Esophagus muscularis mucosa (tissue), 4 donors: ENCODE measurements at regions not wholly inside any gene's neighbourhood (a gene's known extent, or its start where the extent isn't known, plus 50 kb on each side); places are given as distances from the start of the nearest gene placed in this dataset.

Experiments
- DNase-seq: peaks from one replicate; pipeline ENCODE4 v3.0.0-alpha.2; 2017; ENCODE audit errors: extremely low spot score
- H3K27ac ChIP-seq, 4 donors: fragments of 200-600 bp; sonication (generic); replicated peaks in 1 of 4; 1 replicate in 3 of 4; 2 replicates in 1 of 4; pipeline ENCODE4 v1.5.1; 2016 to 2019; ENCODE audit warnings: mild to moderate bottlenecking in 1 of 4
- H3K27me3 ChIP-seq, 4 donors: fragments of 200-600 bp; sonication (generic); one replicate each; pipeline versions ENCODE4 v1.5.1 to v1.6.0; 2016 to 2019
- H3K36me3 ChIP-seq, 4 donors: fragments of 200-600 bp; sonication (generic); one replicate each; pipeline ENCODE4 v1.5.1; 2016 to 2019
- H3K4me1 ChIP-seq, 4 donors: fragments of 200-600 bp; sonication (generic); one replicate each; pipeline ENCODE4 v1.5.1; 2016 to 2019
- H3K4me3 ChIP-seq, 4 donors: fragments of 200-600 bp; sonication (generic); 1 replicate in 2 of 4; 2 replicates in 2 of 4; pipeline ENCODE4 v1.5.1; 2016 to 2019; ENCODE audit warnings: mild to moderate bottlenecking in 4 of 4, moderate library complexity in 1 of 4
- H3K9me3 ChIP-seq, 4 donors: fragments of 200-600 bp; sonication (generic); 1 replicate in 3 of 4; 2 replicates in 1 of 4; pipeline ENCODE4 v1.5.1; 2016 to 2019
- EP300 ChIP-seq: sonication (generic); formaldehyde crosslinking; IDR thresholded peaks from one replicate; pipeline ENCODE4 v1.6.1; 2017; ENCODE audit warnings: antibody characterized with exemption
- POLR2A ChIP-seq: fragments of 450-650 bp; IDR thresholded peaks from one replicate; pipeline ENCODE4 v1.6.1; 2017; ENCODE audit warnings: antibody characterized with exemption, moderate library complexity, mild to moderate bottlenecking, low read depth
- POLR2AphosphoS5 ChIP-seq, 2 donors: sonication (generic); formaldehyde crosslinking; IDR thresholded peaks; one replicate each; pipeline ENCODE4 v1.6.1; 2017; ENCODE audit warnings: antibody characterized with exemption in 2 of 2
- WGBS: methylation state at CpG from one replicate; pipeline ENCODE4 v1.1.5; 2018; 5-methylcytosine and 5-hydroxymethylcytosine counted together
- intact Hi-C: fragments of 100-400 bp; cut with DNase I; formaldehyde crosslinking; loops from one replicate; pipeline ENCODE4 v1.15.1; 2023
- TF ChIP-seq, protein P1 (sequence below), 3 experiments: fragments of 200-600 bp in 2 of 3; fragments of 450-650 bp in 1 of 3; sonication (generic) in 2 of 3; IDR thresholded peaks; one replicate each; pipeline ENCODE4 v1.5.1; 2017 to 2019; ENCODE audit warnings: antibody characterized with exemption in 3 of 3, mild to moderate bottlenecking in 2 of 3, moderate library complexity in 1 of 3

DNA sequence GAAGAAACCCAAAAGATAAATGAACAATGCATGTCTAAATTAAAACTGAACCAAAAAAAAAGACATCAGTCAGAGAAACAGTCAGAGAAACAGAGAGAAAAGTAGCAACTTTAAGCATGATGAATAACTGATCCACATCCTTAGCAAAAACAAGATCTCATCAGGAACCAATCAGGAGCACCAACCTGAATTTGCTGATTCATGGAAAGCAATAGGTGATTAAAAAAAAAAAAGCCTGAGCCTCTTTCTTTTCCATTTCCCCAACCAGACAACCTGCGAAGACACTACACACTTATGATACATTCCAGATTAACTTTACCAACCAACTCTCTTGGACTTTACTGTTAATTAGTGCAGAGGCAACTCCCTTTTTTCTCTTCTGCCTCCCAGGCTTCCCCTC is 112.7 kb upstream of the TAS2R1 start:
- WGBS: 73% methylated on average over 1 of the region's 1 CpG

DNA sequence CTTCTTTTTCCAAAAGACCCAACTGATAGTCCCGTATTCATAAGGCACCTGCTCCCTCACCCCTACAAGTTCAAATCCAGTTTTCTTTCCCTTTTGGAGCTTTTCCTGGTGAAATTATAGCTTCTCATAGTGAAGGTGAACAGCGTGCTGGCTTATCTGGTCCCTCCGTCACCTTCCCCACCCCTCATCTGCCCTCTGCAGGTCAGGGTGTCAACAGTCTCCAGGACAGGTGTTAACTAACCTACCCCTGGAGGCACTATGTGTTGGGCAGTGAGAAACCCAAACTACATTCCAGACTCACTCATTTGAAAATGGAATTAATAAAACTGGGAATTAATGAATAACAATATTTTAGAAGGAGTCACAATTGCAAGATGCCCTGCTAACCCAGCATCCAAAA is 109.0 kb upstream of the TAS2R1 start:
- no peak overlapping the region for H3K27ac ChIP-seq
- 81% methylated on average over 3 of the region's 3 CpGs for WGBS
- DNase-seq: no peak
- H3K36me3 ChIP-seq: no peaks in the 10 kb centered on the region
- H3K4me1 ChIP-seq: no peaks in the 10 kb centered on the region
- no peaks in the 10 kb centered on the region for H3K9me3 ChIP-seq
- H3K27me3 ChIP-seq: no peaks in the 10 kb centered on the region
- no peak overlapping the region for H3K4me3 ChIP-seq
- no peak for TF ChIP-seq POLR2A
- intact Hi-C loops: no loop called here

More for the DNA sequence above, 112.7 kb upstream of the TAS2R1 start:
- no peaks in the 10 kb centered on the region for H3K9me3 ChIP-seq
- no peaks in the 10 kb centered on the region for H3K36me3 ChIP-seq
- intact Hi-C loops: no loop called here
- DNase-seq: no peak
- TF ChIP-seq EP300: no peak
- no peak for TF ChIP-seq POLR2A
- TF ChIP-seq, protein P1, sequence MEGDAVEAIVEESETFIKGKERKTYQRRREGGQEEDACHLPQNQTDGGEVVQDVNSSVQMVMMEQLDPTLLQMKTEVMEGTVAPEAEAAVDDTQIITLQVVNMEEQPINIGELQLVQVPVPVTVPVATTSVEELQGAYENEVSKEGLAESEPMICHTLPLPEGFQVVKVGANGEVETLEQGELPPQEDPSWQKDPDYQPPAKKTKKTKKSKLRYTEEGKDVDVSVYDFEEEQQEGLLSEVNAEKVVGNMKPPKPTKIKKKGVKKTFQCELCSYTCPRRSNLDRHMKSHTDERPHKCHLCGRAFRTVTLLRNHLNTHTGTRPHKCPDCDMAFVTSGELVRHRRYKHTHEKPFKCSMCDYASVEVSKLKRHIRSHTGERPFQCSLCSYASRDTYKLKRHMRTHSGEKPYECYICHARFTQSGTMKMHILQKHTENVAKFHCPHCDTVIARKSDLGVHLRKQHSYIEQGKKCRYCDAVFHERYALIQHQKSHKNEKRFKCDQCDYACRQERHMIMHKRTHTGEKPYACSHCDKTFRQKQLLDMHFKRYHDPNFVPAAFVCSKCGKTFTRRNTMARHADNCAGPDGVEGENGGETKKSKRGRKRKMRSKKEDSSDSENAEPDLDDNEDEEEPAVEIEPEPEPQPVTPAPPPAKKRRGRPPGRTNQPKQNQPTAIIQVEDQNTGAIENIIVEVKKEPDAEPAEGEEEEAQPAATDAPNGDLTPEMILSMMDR (IDR thresholded peaks at IDR 0.05): no peak
- TF ChIP-seq POLR2AphosphoS5 (IDR thresholded peaks at IDR 0.05): no peak
- no peaks in the 10 kb centered on the region for H3K27me3 ChIP-seq
- no peaks in the 10 kb centered on the region for H3K4me1 ChIP-seq
- no peak overlapping the region for H3K27ac ChIP-seq
- H3K4me3 ChIP-seq: no peak overlapping the region

DNA sequence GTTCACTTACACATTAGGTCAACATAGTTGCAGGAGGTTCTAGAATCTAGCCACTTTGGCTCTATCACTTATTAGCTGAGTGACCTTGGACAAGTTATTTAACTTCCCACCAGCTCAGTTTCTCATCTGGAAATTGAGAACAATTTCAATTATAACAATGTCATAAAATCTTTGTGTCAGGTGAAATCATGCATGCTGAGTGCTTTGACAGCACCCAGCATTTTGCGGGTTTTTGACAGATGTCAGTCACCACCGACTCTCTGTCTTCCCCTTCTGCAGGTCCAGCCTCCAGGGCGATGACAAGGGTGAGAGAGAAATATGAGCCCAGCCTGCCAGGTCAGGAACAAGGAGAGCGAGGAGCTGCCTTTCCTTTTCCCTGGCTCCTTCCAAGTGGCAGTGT is 107.1 kb upstream of the TAS2R1 start:
- TF ChIP-seq POLR2AphosphoS5 (IDR thresholded peaks at IDR 0.05) (no peak), EP300 (no peak), POLR2A (no peak)
- TF ChIP-seq, protein P1 (IDR thresholded peaks at IDR 0.05): no peak
- Histone ChIP-seq H3K9me3 (no peaks in the 10 kb centered on the region), H3K36me3 (no peaks in the 10 kb centered on the region), H3K27me3 (no peaks in the 10 kb centered on the region), H3K4me1 (no peaks in the 10 kb centered on the region), H3K27ac (no peak overlapping the region), H3K4me3 (no peak overlapping the region)
- intact Hi-C loops: no loop called here
- no peak for DNase-seq
- 81% methylated on average over 4 of the region's 4 CpGs for WGBS

DNA sequence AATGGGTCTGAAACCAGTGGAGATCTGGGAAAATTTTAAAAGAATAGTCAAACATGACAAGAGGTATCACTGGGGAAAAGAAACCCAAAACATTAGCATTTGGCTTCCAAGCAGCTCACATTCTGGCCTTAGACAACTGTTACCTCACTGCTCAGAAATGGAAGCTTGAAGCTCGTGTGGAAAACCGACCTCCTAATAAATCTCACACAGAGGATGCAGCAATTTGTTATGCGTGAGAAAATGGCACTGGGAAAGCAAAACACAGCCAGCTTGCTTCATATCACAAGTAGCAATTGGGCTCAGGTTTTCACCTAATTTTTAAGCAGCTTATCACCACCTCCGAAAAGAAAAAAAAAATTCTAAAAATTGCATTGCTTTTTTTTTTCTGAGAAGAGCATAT is 103.3 kb upstream of the TAS2R1 start:
- no peaks in the 10 kb centered on the region for H3K9me3 ChIP-seq
- H3K4me3 ChIP-seq: no peak overlapping the region
- intact Hi-C loops: no loop called here
- no peaks in the 10 kb centered on the region for H3K4me1 ChIP-seq
- DNase-seq: peak; percentile 84
- no peak for TF ChIP-seq EP300
- TF ChIP-seq POLR2AphosphoS5 (IDR thresholded peaks at IDR 0.05): no peak
- no peak for TF ChIP-seq POLR2A
- TF ChIP-seq, protein P1 (IDR thresholded peaks at IDR 0.05): no peak
- H3K27me3 ChIP-seq: no peaks in the 10 kb centered on the region
- no peaks in the 10 kb centered on the region for H3K36me3 ChIP-seq
- H3K27ac ChIP-seq: no peak overlapping the region
- 69% methylated on average over 4 of the region's 4 CpGs for WGBS

DNA sequence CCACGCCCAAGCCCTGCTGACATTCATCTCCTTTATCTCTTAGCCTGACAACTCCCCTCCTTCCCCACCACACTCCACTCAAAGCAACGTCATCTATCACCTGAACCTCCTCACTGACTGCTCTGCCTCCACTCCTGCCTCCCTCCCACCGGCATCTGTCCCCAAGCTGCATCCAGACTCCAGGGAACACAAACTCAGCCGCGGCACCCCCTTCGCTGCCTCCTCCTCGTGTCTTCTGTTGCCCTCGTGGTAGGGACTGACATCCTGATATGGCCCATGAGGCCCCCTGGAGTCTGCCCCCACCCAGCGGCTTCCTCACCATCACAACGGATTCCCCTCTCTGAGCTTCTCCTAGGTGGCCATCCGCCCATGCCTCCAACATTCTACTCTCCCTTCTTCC is 101.0 kb upstream of the TAS2R1 start:
- 78% methylated on average over 11 of the region's 11 CpGs for WGBS
- TF ChIP-seq, protein P1 (IDR thresholded peaks at IDR 0.05): no peak
- TF ChIP-seq EP300: no peak
- no peak for TF ChIP-seq POLR2A
- TF ChIP-seq POLR2AphosphoS5 (IDR thresholded peaks at IDR 0.05): no peak
- Histone ChIP-seq H3K4me3 (no peak overlapping the region), H3K36me3 (no peaks in the 10 kb centered on the region), H3K27ac (no peak overlapping the region), H3K9me3 (no peaks in the 10 kb centered on the region), H3K4me1 (no peaks in the 10 kb centered on the region), H3K27me3 (no peaks in the 10 kb centered on the region)
- intact Hi-C loops: no loop called here
- no peak for DNase-seq
